Muscle of back (tissue), 3 donors: ENCODE measurements at regions not wholly inside any gene's neighbourhood (a gene's known extent, or its start where the extent isn't known, plus 50 kb on each side); places are given as distances from the start of the nearest gene placed in this dataset.
"Not testable (repeated sequence)": the region's sequence is repeated elsewhere in the genome, so short reads cannot be mapped to it uniquely, and the experiment has no call there.

Experiments used
- DNase-seq, 3 donors: peaks; one replicate each; pipeline versions ENCODE4 v3.0.0 to v3.0.0-alpha.2; 2013

- peak; percentile 12 to 58 (median 46) for DNase-seq
These were observed 240.9 kb upstream of the BTBD3 start for GRCh38 chr20:11676630-11677287.

GRCh38 chr20:11677428-11677827, 240.3 kb upstream of the BTBD3 start:
- no peak for DNase-seq

GRCh38 chr20:11677836-11678235, 239.9 kb upstream of the BTBD3 start:
- DNase-seq = no peak

GRCh38 chr20:11682285-11682684, 235.4 kb upstream of the BTBD3 start:
- no peak for DNase-seq

GRCh38 chr20:11686195-11686594, 231.5 kb upstream of the BTBD3 start:
- peak in 1 of 3 donors; percentile 18 for DNase-seq

- peak; percentile 21 to 67 (median 43) for DNase-seq
These were observed 230.7 kb upstream of the BTBD3 start for GRCh38 chr20:11686820-11687543.

- no peak for DNase-seq
These were observed 230.0 kb upstream of the BTBD3 start for GRCh38 chr20:11687546-11688292.

GRCh38 chr20:11689262-11689661, 228.4 kb upstream of the BTBD3 start:
- no peak for DNase-seq

GRCh38 chr20:11691766-11692165, 225.9 kb upstream of the BTBD3 start:
- DNase-seq = no peak

- DNase-seq = no peak
These were observed 225.1 kb upstream of the BTBD3 start for GRCh38 chr20:11692567-11692966.

- DNase-seq = no peak
These were observed 223.2 kb upstream of the BTBD3 start for GRCh38 chr20:11694467-11694866.

GRCh38 chr20:11697055-11697454, 220.6 kb upstream of the BTBD3 start:
- no peak for DNase-seq

GRCh38 chr20:11697646-11698045, 220.0 kb upstream of the BTBD3 start:
- DNase-seq = no peak

- DNase-seq = no peak
These were observed 219.6 kb upstream of the BTBD3 start for GRCh38 chr20:11698124-11698523.

GRCh38 chr20:11700831-11701230, 216.9 kb upstream of the BTBD3 start:
- no peak for DNase-seq

- no peak for DNase-seq
These were observed 214.8 kb upstream of the BTBD3 start for GRCh38 chr20:11702721-11703518.

- DNase-seq = no peak
These were observed 212.2 kb upstream of the BTBD3 start for GRCh38 chr20:11705512-11705911.

GRCh38 chr20:11708223-11708622, 209.5 kb upstream of the BTBD3 start:
- DNase-seq = not testable (repeated sequence)

GRCh38 chr20:11711214-11711613, 206.5 kb upstream of the BTBD3 start:
- DNase-seq = no peak

- DNase-seq = no peak
These were observed 205.0 kb upstream of the BTBD3 start for GRCh38 chr20:11712639-11713160.

- DNase-seq = no peak
These were observed 202.8 kb upstream of the BTBD3 start for GRCh38 chr20:11714886-11715285.
